Fibroblast of lung (primary cell): ENCODE measurements at regions not wholly inside any gene's neighbourhood (a gene's known extent, or its start where the extent isn't known, plus 50 kb on each side); places are given as distances from the start of the nearest gene placed in this dataset.

ENCODE experiments used
- DNase-seq, 2 donors: peaks; one replicate each; pipeline versions ENCODE4 v3.0.0 to v3.0.0-alpha.2; 2010; ENCODE audit warnings: low read depth in 2 of 2
- H2AFZ ChIP-seq: 2 replicates; pipeline ENCODE4 v1.5.1; 2012; ENCODE audit warnings: low read length, control low read depth, inconsistent platforms
- H3K27ac ChIP-seq: 2 replicates; pipeline ENCODE4 v1.5.1; 2011; ENCODE audit warnings: low read length, control low read depth; ENCODE audit not compliant: insufficient read depth
- H3K27me3 ChIP-seq: 2 replicates; pipeline ENCODE4 v1.5.1; 2011; ENCODE audit warnings: mild to moderate bottlenecking, low read length; ENCODE audit not compliant: control insufficient read depth, insufficient read depth
- H3K36me3 ChIP-seq: 2 replicates; pipeline ENCODE4 v1.5.1; 2011; ENCODE audit warnings: low read length; ENCODE audit not compliant: control insufficient read depth, insufficient read depth
- H3K4me1 ChIP-seq: 2 replicates; pipeline ENCODE4 v1.5.1; 2011; ENCODE audit warnings: low read length; ENCODE audit not compliant: control insufficient read depth, insufficient read depth; ENCODE audit errors: extremely low read depth
- H3K4me2 ChIP-seq: 2 replicates; pipeline ENCODE4 v1.5.1; 2011; ENCODE audit warnings: low read length, control low read depth; ENCODE audit not compliant: insufficient read depth; ENCODE audit errors: extremely low read depth
- H3K4me3 ChIP-seq, 4 experiments: fragments of 200-600 bp in 1 of 4; sonication (generic) in 1 of 4; replicated peaks in 1 of 4; 2 replicates each; pipeline ENCODE4 v1.5.1; 2011 to 2016; ENCODE audit warnings: low read length in 4 of 4, low read depth in 3 of 4, mild to moderate bottlenecking in 3 of 4, control low read depth in 2 of 4, inconsistent platforms in 1 of 4, mixed read lengths in 1 of 4; ENCODE audit not compliant: insufficient read depth in 1 of 4; ENCODE audit errors: control extremely low read depth in 1 of 4
- H3K79me2 ChIP-seq: 2 replicates; pipeline ENCODE4 v1.5.1; 2012; ENCODE audit warnings: mild to moderate bottlenecking, low read length, inconsistent platforms; ENCODE audit not compliant: control insufficient read depth, insufficient read depth
- H3K9ac ChIP-seq: 2 replicates; pipeline ENCODE4 v1.5.1; 2011; ENCODE audit warnings: mild to moderate bottlenecking, low read length, control low read depth; ENCODE audit not compliant: insufficient read depth
- H3K9me3 ChIP-seq: 2 replicates; pipeline ENCODE4 v1.5.1; 2012; ENCODE audit warnings: low read depth, low read length; ENCODE audit not compliant: control insufficient read depth, insufficient read depth
- H4K20me1 ChIP-seq: 2 replicates; pipeline ENCODE4 v1.5.1; 2011; ENCODE audit warnings: low read length; ENCODE audit not compliant: control insufficient read depth, insufficient read depth; ENCODE audit errors: extremely low read depth
- EZH2 ChIP-seq: IDR thresholded peaks from 2 replicates; pipeline ENCODE4 v1.5.1; 2012; ENCODE audit warnings: low read length, control low read depth, mild to moderate bottlenecking; ENCODE audit errors: missing control alignments
- TF ChIP-seq, protein P1 (sequence below), 2 donors: IDR thresholded peaks in 1 of 2; conservative IDR thresholded peaks in 1 of 2; 1 replicate in 1 of 2; 2 replicates in 1 of 2; pipeline ENCODE4 v1.5.1; 2011 to 2012; ENCODE audit warnings: low read length in 2 of 2, control low read depth in 1 of 2, inconsistent platforms in 1 of 2, low read depth in 1 of 2, mild to moderate bottlenecking in 1 of 2

DNA sequence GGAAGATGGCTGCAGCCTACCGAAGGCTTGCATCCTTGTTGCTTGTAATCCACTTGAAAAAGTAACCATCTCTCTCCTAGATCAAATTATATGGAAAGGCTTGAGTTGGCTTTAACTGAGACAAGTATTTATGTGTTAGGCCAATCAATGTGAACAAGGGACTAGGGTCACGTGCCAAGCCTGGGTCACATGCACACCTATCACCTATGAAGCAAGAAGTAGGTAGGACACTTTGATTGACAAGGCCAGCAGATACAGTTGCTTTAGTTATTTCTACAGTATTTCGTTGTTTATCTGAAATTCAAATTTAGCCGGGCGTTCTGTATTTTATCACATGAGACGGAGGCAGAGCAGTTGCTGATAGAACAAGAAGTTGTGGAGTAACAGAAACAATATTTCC is 212.3 kb upstream of the OTX2 start:
- Histone ChIP-seq H3K4me2 (no peak overlapping the region), H3K4me1 (no peaks in the 10 kb centered on the region), H3K9ac (no peak overlapping the region), H3K4me3 (no peak overlapping the region), H3K27ac (no peak overlapping the region), H3K79me2 (no peaks in the 10 kb centered on the region), H4K20me1 (no peaks in the 10 kb centered on the region), H3K27me3 (no peaks in the 10 kb centered on the region), H3K9me3 (no peaks in the 10 kb centered on the region), H3K36me3 (no peaks in the 10 kb centered on the region), H2AFZ (no peak overlapping the region)
- DNase-seq = no peak
- no peak for TF ChIP-seq EZH2
- TF ChIP-seq, protein P1, sequence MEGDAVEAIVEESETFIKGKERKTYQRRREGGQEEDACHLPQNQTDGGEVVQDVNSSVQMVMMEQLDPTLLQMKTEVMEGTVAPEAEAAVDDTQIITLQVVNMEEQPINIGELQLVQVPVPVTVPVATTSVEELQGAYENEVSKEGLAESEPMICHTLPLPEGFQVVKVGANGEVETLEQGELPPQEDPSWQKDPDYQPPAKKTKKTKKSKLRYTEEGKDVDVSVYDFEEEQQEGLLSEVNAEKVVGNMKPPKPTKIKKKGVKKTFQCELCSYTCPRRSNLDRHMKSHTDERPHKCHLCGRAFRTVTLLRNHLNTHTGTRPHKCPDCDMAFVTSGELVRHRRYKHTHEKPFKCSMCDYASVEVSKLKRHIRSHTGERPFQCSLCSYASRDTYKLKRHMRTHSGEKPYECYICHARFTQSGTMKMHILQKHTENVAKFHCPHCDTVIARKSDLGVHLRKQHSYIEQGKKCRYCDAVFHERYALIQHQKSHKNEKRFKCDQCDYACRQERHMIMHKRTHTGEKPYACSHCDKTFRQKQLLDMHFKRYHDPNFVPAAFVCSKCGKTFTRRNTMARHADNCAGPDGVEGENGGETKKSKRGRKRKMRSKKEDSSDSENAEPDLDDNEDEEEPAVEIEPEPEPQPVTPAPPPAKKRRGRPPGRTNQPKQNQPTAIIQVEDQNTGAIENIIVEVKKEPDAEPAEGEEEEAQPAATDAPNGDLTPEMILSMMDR (conservative IDR thresholded peaks at IDR 0.05 in 1 of 2, IDR thresholded peaks at IDR 0.05 in 1 of 2; ENCODE audit: low read depth in 1 of 2, low read length in 2 of 2) = no peak

DNA sequence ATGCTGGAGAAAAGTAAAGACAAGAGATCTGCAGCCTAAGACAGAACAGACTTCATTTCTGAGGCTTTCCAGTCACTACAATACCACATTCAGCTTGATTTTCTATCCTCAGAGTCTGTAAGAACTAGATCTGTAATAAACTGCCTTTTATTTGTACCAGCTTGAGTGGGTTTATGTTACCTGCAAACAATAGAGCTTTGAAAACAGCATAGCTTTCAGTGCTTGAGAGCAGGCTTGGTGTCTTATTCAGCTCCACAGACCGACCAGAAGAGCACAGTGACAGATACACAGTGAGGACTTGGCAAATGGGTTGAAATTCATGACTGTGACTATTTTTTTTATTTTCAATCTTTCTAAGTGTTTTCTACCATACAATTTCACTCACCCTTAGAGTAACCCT is 207.8 kb upstream of the OTX2 start:
- H3K36me3 ChIP-seq = no peaks in the 10 kb centered on the region
- H2AFZ ChIP-seq = no peak overlapping the region
- H3K9me3 ChIP-seq = no peaks in the 10 kb centered on the region
- no peak overlapping the region for H3K27ac ChIP-seq
- no peaks in the 10 kb centered on the region for H3K4me1 ChIP-seq
- H3K27me3 ChIP-seq = no peaks in the 10 kb centered on the region
- TF ChIP-seq EZH2 = no peak
- TF ChIP-seq, protein P1 (conservative IDR thresholded peaks at IDR 0.05 in 1 of 2, IDR thresholded peaks at IDR 0.05 in 1 of 2; ENCODE audit: low read depth in 1 of 2, low read length in 2 of 2) = no peak
- no peaks in the 10 kb centered on the region for H4K20me1 ChIP-seq
- H3K9ac ChIP-seq = no peak overlapping the region
- no peaks in the 10 kb centered on the region for H3K79me2 ChIP-seq
- no peak for DNase-seq
- H3K4me3 ChIP-seq = no peak overlapping the region
- no peak overlapping the region for H3K4me2 ChIP-seq

DNA sequence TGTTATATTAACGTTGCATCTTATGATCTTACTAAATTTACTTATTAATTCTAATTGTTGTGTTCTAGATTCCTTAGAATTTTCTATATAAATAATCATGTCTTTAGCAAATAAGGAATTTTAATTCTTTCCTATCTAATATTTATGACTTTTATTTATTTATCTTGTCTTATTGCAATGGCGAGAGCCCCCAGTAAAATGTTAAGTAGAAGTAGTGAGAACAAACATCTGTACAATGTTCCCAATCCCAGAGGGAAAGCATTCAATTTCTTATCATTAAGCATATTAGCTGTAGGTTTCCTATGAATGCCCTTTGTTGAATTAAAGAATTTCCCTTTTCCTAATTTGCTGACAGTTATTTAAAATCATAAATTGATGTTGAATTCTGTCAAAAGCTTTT is 203.7 kb upstream of the OTX2 start:
- Histone ChIP-seq H4K20me1 (no peaks in the 10 kb centered on the region), H3K36me3 (no peaks in the 10 kb centered on the region), H3K27ac (no peak overlapping the region), H3K4me1 (no peaks in the 10 kb centered on the region), H3K27me3 (no peaks in the 10 kb centered on the region), H3K4me2 (no peak overlapping the region), H3K79me2 (no peaks in the 10 kb centered on the region), H2AFZ (no peak overlapping the region), H3K9me3 (no peaks in the 10 kb centered on the region), H3K9ac (no peak overlapping the region), H3K4me3 (no peak overlapping the region)
- no peak for DNase-seq
- no peak for TF ChIP-seq EZH2
- TF ChIP-seq, protein P1 (conservative IDR thresholded peaks at IDR 0.05 in 1 of 2, IDR thresholded peaks at IDR 0.05 in 1 of 2; ENCODE audit: low read depth in 1 of 2, low read length in 2 of 2) = no peak
